ENCODE measurements at regions not wholly inside any gene's neighbourhood (a gene's known extent, or its start where the extent isn't known, plus 50 kb on each side); places are given as distances from the start of the nearest gene placed in this dataset.
"Not testable (repeated sequence)": the region's sequence is repeated elsewhere in the genome, so short reads cannot be mapped to it uniquely, and the experiment has no call there.

GRCh38 chr15:75782926-75783325 is 60.3 kb upstream of the UBE2Q2 start:
- no peaks in the 10 kb centered on the region for H3K9me3 ChIP-seq
- H3K27ac ChIP-seq, result no peak overlapping the region
- no peaks in the 10 kb centered on the region for H3K27me3 ChIP-seq
- no peaks in the 10 kb centered on the region for H3K36me3 ChIP-seq
- no peak overlapping the region for H3K4me3 ChIP-seq
- no peaks in the 10 kb centered on the region for H3K4me1 ChIP-seq
- 82 to 91% methylated on average over 11 of the region's 11 CpGs for WGBS, 2 donors
- ATAC-seq (ENCODE audit: low FRiP score in 2 of 2) (no peak), DNase-seq (no peak)
- TF ChIP-seq EP300 (IDR thresholded peaks at IDR 0.05), result no peak

- not testable (repeated sequence) for H3K27ac ChIP-seq
- 93 to 100% methylated on average over 2 to 4 of the region's 4 CpGs for WGBS, 2 donors
These were observed 62.3 kb upstream of the UBE2Q2 start for GRCh38 chr15:75780995-75781394.

GRCh38 chr15:75779504-75779903 is 63.7 kb upstream of the UBE2Q2 start:
- DNase-seq (no peak), ATAC-seq (ENCODE audit: low FRiP score in 2 of 2) (no peak)
- Histone ChIP-seq H3K27ac (no peak overlapping the region), H3K9me3 (no peaks in the 10 kb centered on the region), H3K36me3 (no peaks in the 10 kb centered on the region), H3K27me3 (no peaks in the 10 kb centered on the region), H3K4me1 (peaks cover 0 to 5% (median 4%) of the 10 kb centered on the region in 4 donors), H3K4me3 (no peak overlapping the region)
- TF ChIP-seq CTCF (IDR thresholded peaks at IDR 0.05) (no peak), POLR2A (IDR thresholded peaks at IDR 0.05) (no peak), POLR2AphosphoS5 (IDR thresholded peaks at IDR 0.05) (no peak), EP300 (IDR thresholded peaks at IDR 0.05) (no peak)
- 88 to 94% methylated on average over 5 of the region's 5 CpGs for WGBS, 2 donors

More at GRCh38 chr15:75780995-75781394, 62.3 kb upstream of the UBE2Q2 start:
- H3K27me3 ChIP-seq; H3K4me1 ChIP-seq; H3K36me3 ChIP-seq; DNase-seq; H3K9me3 ChIP-seq; H3K4me3 ChIP-seq; ATAC-seq (ENCODE audit: low FRiP score in 2 of 2): not testable (repeated sequence)

GRCh38 chr15:75776871-75777610 is 64.4 kb upstream of the CSPG4 start:
- not testable (repeated sequence) for H3K27ac ChIP-seq; ATAC-seq (ENCODE audit: low FRiP score in 2 of 2); DNase-seq; H3K27me3 ChIP-seq; H3K4me1 ChIP-seq; H3K4me3 ChIP-seq; H3K36me3 ChIP-seq; H3K9me3 ChIP-seq

- TF ChIP-seq CTCF (IDR thresholded peaks at IDR 0.05) (no peak), EP300 (IDR thresholded peaks at IDR 0.05) (no peak)
- Histone ChIP-seq H3K27ac (no peak overlapping the region), H3K9me3 (no peaks in the 10 kb centered on the region), H3K27me3 (no peaks in the 10 kb centered on the region), H3K36me3 (no peaks in the 10 kb centered on the region), H3K4me1 (peaks cover 0 to 5% (median 4%) of the 10 kb centered on the region in 4 donors), H3K4me3 (no peak overlapping the region)
- ATAC-seq (ENCODE audit: low FRiP score in 2 of 2) (no peak), DNase-seq (no peak)
- WGBS, 2 donors, result 47% methylated on average over 2 of the region's 2 CpGs; no CpG with 5 or more reads in 1 of the 2 donors
These were observed 63.4 kb upstream of the CSPG4 start for GRCh38 chr15:75776065-75776423.

- no peak for TF ChIP-seq EP300 (IDR thresholded peaks at IDR 0.05)
- no peak for TF ChIP-seq POLR2A (IDR thresholded peaks at IDR 0.05)
- WGBS, 2 donors, result 81 to 94% methylated on average over 8 to 9 of the region's 9 CpGs
- Histone ChIP-seq H3K4me1 (peaks cover 0 to 5% (median 4%) of the 10 kb centered on the region in 4 donors), H3K9me3 (no peaks in the 10 kb centered on the region), H3K4me3 (no peak overlapping the region), H3K27ac (no peak overlapping the region), H3K36me3 (no peaks in the 10 kb centered on the region), H3K27me3 (no peaks in the 10 kb centered on the region)
- DNase-seq (no peak), ATAC-seq (ENCODE audit: low FRiP score in 2 of 2) (no peak)
These were observed 62.8 kb upstream of the CSPG4 start for GRCh38 chr15:75775296-75776064.

GRCh38 chr15:75773974-75774373 is 61.3 kb upstream of the CSPG4 start:
- H3K27me3 ChIP-seq; ATAC-seq (ENCODE audit: low FRiP score in 2 of 2); H3K9me3 ChIP-seq; DNase-seq; H3K27ac ChIP-seq; H3K4me1 ChIP-seq; H3K4me3 ChIP-seq; H3K36me3 ChIP-seq: not testable (repeated sequence)
- WGBS, 2 donors, result 72% methylated on average over 3 of the region's 3 CpGs

GRCh38 chr15:75771054-75771453 is 58.4 kb upstream of the CSPG4 start:
- DNase-seq; H3K36me3 ChIP-seq; H3K9me3 ChIP-seq; H3K4me1 ChIP-seq; H3K27me3 ChIP-seq; H3K4me3 ChIP-seq; ATAC-seq (ENCODE audit: low FRiP score in 2 of 2); H3K27ac ChIP-seq: not testable (repeated sequence)
- WGBS, 2 donors, result 24 to 46% methylated on average over 2 of the region's 2 CpGs

Data from upper lobe of left lung (tissue), 6 donors.